ENCODE measurements at regions not wholly inside any gene's neighbourhood (a gene's known extent, or its start where the extent isn't known, plus 50 kb on each side); places are given as distances from the start of the nearest gene placed in this dataset.

GRCh38 chr7:25619381-25619780 lies 391.1 kb upstream of the NPVF start:
- no peaks in the 10 kb centered on the region for H3K79me2 ChIP-seq (replicated peaks; ENCODE audit: insufficient read depth, low read length)
- no peak overlapping the region for H3K27ac ChIP-seq (ENCODE audit: low read length)
- TF ChIP-seq EP300 (conservative IDR thresholded peaks at IDR 0.05; ENCODE audit: poor library complexity, severe bottlenecking) (no peak), SMC3 (conservative IDR thresholded peaks at IDR 0.05; ENCODE audit: poor library complexity) (no peak), REST (IDR thresholded peaks at IDR 0.05; ENCODE audit: borderline replicate concordance) (no peak), RAD21 (conservative IDR thresholded peaks at IDR 0.05) (no peak), TAF1 (IDR thresholded peaks at IDR 0.05; ENCODE audit: low read depth) (no peak), POLR2AphosphoS5 (IDR thresholded peaks at IDR 0.05) (no peak), MXI1 (conservative IDR thresholded peaks at IDR 0.05; ENCODE audit: poor library complexity, severe bottlenecking) (no peak), CTCF (IDR thresholded peaks at IDR 0.05; ENCODE audit: poor library complexity, severe bottlenecking) (no peak), EZH2 (IDR thresholded peaks at IDR 0.05; ENCODE audit: borderline replicate concordance, insufficient read depth, low read length, poor library complexity, severe bottlenecking) (no peak)
- no peaks in the 10 kb centered on the region for H3F3A ChIP-seq (ENCODE audit: insufficient read depth, low read length, poor library complexity, severe bottlenecking)
- no peak overlapping the region for H3K9ac ChIP-seq (ENCODE audit: low read length)
- H3K9me3 ChIP-seq (ENCODE audit: low read length): no peaks in the 10 kb centered on the region
- no peak overlapping the region for H3K4me2 ChIP-seq (ENCODE audit: low read length)
- H3K27me3 ChIP-seq (ENCODE audit: insufficient read depth, low read depth, low read length): no peaks in the 10 kb centered on the region
- no peak overlapping the region for H2AFZ ChIP-seq (ENCODE audit: low read depth, low read length)
- H4K20me1 ChIP-seq (ENCODE audit: insufficient read depth): no peaks in the 10 kb centered on the region
- H3K36me3 ChIP-seq (ENCODE audit: insufficient read depth, low read length): no peaks in the 10 kb centered on the region
- no peaks in the 10 kb centered on the region for H3K9me2 ChIP-seq (ENCODE audit: insufficient read depth, low read length)
- no peak overlapping the region for H3K4me3 ChIP-seq (ENCODE audit: low read length)

- Histone ChIP-seq H3K79me2 (replicated peaks; ENCODE audit: insufficient read depth, low read length) (no peaks in the 10 kb centered on the region), H3K27ac (ENCODE audit: low read length) (no peak overlapping the region), H3K9ac (ENCODE audit: low read length) (no peak overlapping the region), H2AFZ (ENCODE audit: low read depth, low read length) (no peak overlapping the region), H3K4me2 (ENCODE audit: low read length) (no peak overlapping the region), H3K9me3 (ENCODE audit: low read length) (no peaks in the 10 kb centered on the region), H3F3A (ENCODE audit: insufficient read depth, low read length, poor library complexity, severe bottlenecking) (no peaks in the 10 kb centered on the region), H4K20me1 (ENCODE audit: insufficient read depth) (no peaks in the 10 kb centered on the region), H3K36me3 (ENCODE audit: insufficient read depth, low read length) (no peaks in the 10 kb centered on the region), H3K27me3 (ENCODE audit: insufficient read depth, low read depth, low read length) (no peaks in the 10 kb centered on the region), H3K9me2 (ENCODE audit: insufficient read depth, low read length) (no peaks in the 10 kb centered on the region), H3K4me3 (ENCODE audit: low read length) (no peak overlapping the region)
- TF ChIP-seq EP300 (conservative IDR thresholded peaks at IDR 0.05; ENCODE audit: poor library complexity, severe bottlenecking): no peak
Measured at GRCh38 chr7:25619963-25620799, 391.9 kb upstream of the NPVF start.

All from neural cell (in vitro differentiated cells).